PC-9 (cell line): ENCODE measurements at regions not wholly inside any gene's neighbourhood (a gene's known extent, or its start where the extent isn't known, plus 50 kb on each side); places are given as distances from the start of the nearest gene placed in this dataset.

Experiments
- BruUV-seq: library from RNA; stranded (reverse); fragments of 400-500 nt; replicated peaks from 2 replicates; lab custom pipeline; 2021; lab: Mats Ljungman, UMichigan
- CTCF ChIA-PET: fragments of 300-600 bp; sonication (Branson Sonifier 250); formaldehyde crosslinking; loops from one replicate; lab custom pipeline; 2022; ENCODE audit warnings: antibody characterized with exemption; lab: Charles Lee
- POLR2A ChIA-PET: fragments of 300-600 bp; sonication (Branson Sonifier 250); formaldehyde crosslinking; loops from one replicate; lab custom pipeline; 2022; ENCODE audit warnings: antibody characterized with exemption; ENCODE audit not compliant: unreplicated experiment; lab: Charles Lee
- DNase-seq, 2 experiments: peaks; one replicate each; pipeline versions ENCODE4 v3.0.0 to v3.0.0-alpha.2; 2015 to 2022; ENCODE audit warnings: mixed read lengths in 1 of 2
- H2AFZ ChIP-seq: fragments of 200-600 bp; sonication (generic); 2 replicates; pipeline ENCODE4 v1.8.1; 2017; ENCODE audit warnings: antibody characterized with exemption
- H3F3A ChIP-seq: fragments of 200-600 bp; sonication (generic); 2 replicates; pipeline ENCODE4 v1.8.1; 2017; ENCODE audit warnings: antibody characterized with exemption, mild to moderate bottlenecking, low read depth; ENCODE audit not compliant: insufficient read depth
- H3K27ac ChIP-seq: fragments of 200-600 bp; sonication (generic); 2 replicates; pipeline ENCODE4 v1.6.1; 2016; ENCODE audit warnings: mixed run types
- H3K27me3 ChIP-seq: fragments of 200-600 bp; sonication (generic); 2 replicates; pipeline ENCODE4 v1.6.1; 2016; ENCODE audit warnings: low read depth, mixed run types; ENCODE audit not compliant: insufficient read depth
- H3K36me3 ChIP-seq: fragments of 200-600 bp; sonication (generic); 2 replicates; pipeline ENCODE4 v1.6.1; 2016; ENCODE audit warnings: low read depth, mixed run types
- H3K4me1 ChIP-seq: fragments of 200-600 bp; sonication (generic); replicated peaks from 2 replicates; pipeline ENCODE4 v1.6.1; 2016; ENCODE audit warnings: mixed run types; ENCODE audit not compliant: insufficient read depth
- H3K4me2 ChIP-seq: fragments of 200-600 bp; sonication (generic); 2 replicates; pipeline ENCODE4 v1.6.1; 2017; ENCODE audit warnings: mixed run types
- H3K4me3 ChIP-seq: fragments of 200-600 bp; sonication (generic); 2 replicates; pipeline ENCODE4 v1.6.1; 2016; ENCODE audit warnings: mixed run types
- H3K79me2 ChIP-seq: fragments of 200-600 bp; sonication (generic); 2 replicates; pipeline ENCODE4 v1.6.1; 2017; ENCODE audit warnings: low read depth, mixed run types
- H3K9me2 ChIP-seq: fragments of 200-600 bp; sonication (generic); 2 replicates; pipeline ENCODE4 v1.8.1; 2017; ENCODE audit warnings: mild to moderate bottlenecking; ENCODE audit not compliant: insufficient read depth
- H3K9me3 ChIP-seq: fragments of 200-600 bp; sonication (generic); 2 replicates; pipeline ENCODE4 v1.8.1; 2016; ENCODE audit warnings: low read depth; ENCODE audit not compliant: insufficient read depth
- H4K20me1 ChIP-seq: fragments of 200-600 bp; sonication (generic); 2 replicates; pipeline ENCODE4 v1.8.1; 2017; ENCODE audit not compliant: insufficient read depth
- CTCF ChIP-seq: fragments of 200-600 bp; sonication (generic); conservative IDR thresholded peaks from 2 replicates; pipeline ENCODE4 v1.6.1; 2017; ENCODE audit warnings: mixed run types, antibody characterized with exemption, mild to moderate bottlenecking, moderate library complexity
- EZH2 ChIP-seq: fragments of 200-600 bp; sonication (generic); IDR thresholded peaks from 2 replicates; pipeline ENCODE4 v1.8.0; 2017; ENCODE audit warnings: antibody characterized with exemption, low read depth
- intact Hi-C: fragments of 100-400 bp; cut with micrococcal nuclease; formaldehyde crosslinking; loops from one replicate; pipeline ENCODE4 v1.10.0; 2022; ENCODE audit not compliant: unreplicated experiment

GRCh38 chr5:167785106-167785505 is 506.3 kb upstream of the WWC1 start:
- no peak overlapping the region for H3K4me3 ChIP-seq
- no peak for DNase-seq
- intact Hi-C loops = no loop called here
- no peaks in the 10 kb centered on the region for H3K79me2 ChIP-seq
- no peaks in the 10 kb centered on the region for H3K27me3 ChIP-seq
- H4K20me1 ChIP-seq = no peaks in the 10 kb centered on the region
- H3F3A ChIP-seq = no peaks in the 10 kb centered on the region
- no peak overlapping the region for H3K4me2 ChIP-seq
- no peak overlapping the region for H3K27ac ChIP-seq
- no peaks in the 10 kb centered on the region for H3K36me3 ChIP-seq
- no peaks in the 10 kb centered on the region for H3K4me1 ChIP-seq
- no peak overlapping the region for H2AFZ ChIP-seq
- POLR2A ChIA-PET = no interaction called here
- no TSS peak for BruUV-seq
- CTCF ChIA-PET = no interaction called here
- TF ChIP-seq CTCF = no peak
- TF ChIP-seq EZH2 = no peak
- H3K9me2 ChIP-seq = peaks cover 3% of the 10 kb centered on the region; the same call in 1 of the 2 replicates
- no peaks in the 10 kb centered on the region for H3K9me3 ChIP-seq

GRCh38 chr5:167785901-167786300 is 505.5 kb upstream of the WWC1 start:
- CTCF ChIA-PET = no interaction called here

GRCh38 chr5:167786871-167787578 is 504.4 kb upstream of the WWC1 start:
- DNase-seq = no peak
- ChIA-PET CTCF (no interaction called here), POLR2A (no interaction called here)
- H3K9me2 ChIP-seq = no peaks in the 10 kb centered on the region
- H3K4me3 ChIP-seq = no peak overlapping the region
- no peaks in the 10 kb centered on the region for H3K27me3 ChIP-seq
- H3K27ac ChIP-seq = no peak overlapping the region
- H3K36me3 ChIP-seq = no peaks in the 10 kb centered on the region
- BruUV-seq = no TSS peak
- H3K9me3 ChIP-seq = no peaks in the 10 kb centered on the region
- H2AFZ ChIP-seq = no peak overlapping the region
- H3K4me1 ChIP-seq = no peaks in the 10 kb centered on the region
- no peaks in the 10 kb centered on the region for H3F3A ChIP-seq
- no peak for TF ChIP-seq EZH2
- TF ChIP-seq CTCF = no peak
- intact Hi-C loops = no loop called here
- H4K20me1 ChIP-seq = no peaks in the 10 kb centered on the region
- H3K4me2 ChIP-seq = no peak overlapping the region
- no peaks in the 10 kb centered on the region for H3K79me2 ChIP-seq

More at GRCh38 chr5:167785901-167786300, 505.5 kb upstream of the WWC1 start:
- H3F3A ChIP-seq = no peaks in the 10 kb centered on the region
- no peak for DNase-seq
- no peak overlapping the region for H3K4me2 ChIP-seq
- H3K4me1 ChIP-seq = no peaks in the 10 kb centered on the region
- no peaks in the 10 kb centered on the region for H3K27me3 ChIP-seq
- H2AFZ ChIP-seq = no peak overlapping the region
- no peaks in the 10 kb centered on the region for H3K9me3 ChIP-seq
- no peak overlapping the region for H3K27ac ChIP-seq
- no peaks in the 10 kb centered on the region for H3K9me2 ChIP-seq
- no peaks in the 10 kb centered on the region for H4K20me1 ChIP-seq
- no peaks in the 10 kb centered on the region for H3K36me3 ChIP-seq
- H3K79me2 ChIP-seq = no peaks in the 10 kb centered on the region
- TF ChIP-seq EZH2 (no peak), CTCF (no peak)
- no peak overlapping the region for H3K4me3 ChIP-seq
- no TSS peak for BruUV-seq
- intact Hi-C loops = no loop called here
- POLR2A ChIA-PET = no interaction called here
